Spinal cord (tissue), 9 donors: ENCODE measurements at regions not wholly inside any gene's neighbourhood (a gene's known extent, or its start where the extent isn't known, plus 50 kb on each side); places are given as distances from the start of the nearest gene placed in this dataset.

Experiments
- DNase-seq, 6 donors: peaks; one replicate each; pipeline versions ENCODE4 v3.0.0 to v3.0.0-alpha.2; 2013 to 2015; ENCODE audit warnings: low spot score in 6 of 6, low read depth in 4 of 6
- H3K27ac ChIP-seq: one replicate; pipeline ENCODE4 v1.5.1; 2013; ENCODE audit warnings: low read depth, low read length, control low read depth
- H3K27me3 ChIP-seq: one replicate; pipeline ENCODE4 v1.6.1; 2013; ENCODE audit warnings: low read length; ENCODE audit not compliant: control insufficient read depth, insufficient read depth
- H3K36me3 ChIP-seq: one replicate; pipeline ENCODE4 v1.6.1; 2013; ENCODE audit warnings: low read length; ENCODE audit not compliant: control insufficient read depth, insufficient read depth
- H3K4me1 ChIP-seq: one replicate; pipeline ENCODE4 v1.6.1; 2013; ENCODE audit warnings: low read length; ENCODE audit not compliant: control insufficient read depth, insufficient read depth
- H3K4me3 ChIP-seq: one replicate; pipeline ENCODE4 v1.5.1; 2013; ENCODE audit warnings: low read depth, low read length, control low read depth
- H3K9me3 ChIP-seq: one replicate; pipeline ENCODE4 v1.6.1; 2013; ENCODE audit warnings: low read length; ENCODE audit not compliant: control insufficient read depth, insufficient read depth
- WGBS: methylation state at CpG from one replicate; pipeline ENCODE4 v1.1.5; 2013; ENCODE audit warnings: missing lambda C conversion rate; ENCODE audit not compliant: insufficient coverage; 5-methylcytosine and 5-hydroxymethylcytosine counted together
- donor health status: healthy.

DNA sequence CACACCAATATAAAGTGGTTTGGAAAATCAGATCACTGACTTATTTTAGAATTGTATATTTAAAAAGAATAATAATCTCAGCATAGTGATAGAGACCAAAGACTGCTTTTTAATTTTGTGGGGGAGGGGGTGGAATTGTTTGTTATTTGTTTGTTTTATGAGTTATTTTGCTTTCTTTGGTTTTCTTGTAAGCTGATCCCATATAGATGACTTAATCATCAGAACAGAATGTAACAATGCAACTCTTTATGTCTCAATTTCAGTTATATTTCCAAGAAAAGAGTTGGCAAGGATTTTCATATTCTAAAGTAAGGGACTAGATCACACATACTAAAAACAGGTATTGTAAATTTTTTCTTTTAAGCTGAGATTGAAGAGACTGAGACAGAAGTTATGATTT lies 984.9 kb downstream of the TLE4 start:
- no peaks in the 10 kb centered on the region for H3K36me3 ChIP-seq
- no peak overlapping the region for H3K27ac ChIP-seq
- H3K9me3 ChIP-seq: no peaks in the 10 kb centered on the region
- H3K4me3 ChIP-seq: no peak overlapping the region
- no peaks in the 10 kb centered on the region for H3K27me3 ChIP-seq
- DNase-seq: no peak
- no peaks in the 10 kb centered on the region for H3K4me1 ChIP-seq

DNA sequence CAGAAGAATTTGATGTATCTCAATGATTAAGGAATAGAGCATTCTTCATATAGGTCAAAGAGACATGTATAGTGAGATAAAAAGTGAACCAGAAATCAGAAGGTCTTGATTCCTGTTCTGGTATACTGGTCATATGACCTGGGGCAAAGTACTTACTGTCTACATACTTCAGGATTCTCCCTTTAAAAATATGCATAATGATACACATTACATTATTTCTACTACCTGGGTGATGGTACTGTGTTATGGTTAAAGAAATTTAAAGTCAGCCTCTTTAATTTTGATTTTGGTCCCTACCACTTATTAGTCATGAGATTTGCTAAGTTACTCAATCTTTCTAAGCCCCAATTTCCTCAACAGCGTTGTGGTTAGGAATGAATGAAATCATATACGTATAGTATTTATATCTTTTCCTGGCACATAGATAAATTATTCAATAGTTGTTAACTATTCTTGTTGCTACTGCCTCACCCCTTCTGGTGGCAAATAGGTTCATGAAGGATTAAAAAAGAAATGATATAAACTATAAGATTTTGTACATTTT lies 984.1 kb downstream of the TLE4 start:
- H3K36me3 ChIP-seq: no peaks in the 10 kb centered on the region
- WGBS: no CpG with 5 or more reads among the region's 2 CpGs
- no peak overlapping the region for H3K27ac ChIP-seq
- H3K4me1 ChIP-seq: no peaks in the 10 kb centered on the region
- DNase-seq: no peak
- no peak overlapping the region for H3K4me3 ChIP-seq
- H3K9me3 ChIP-seq: no peaks in the 10 kb centered on the region
- no peaks in the 10 kb centered on the region for H3K27me3 ChIP-seq

DNA sequence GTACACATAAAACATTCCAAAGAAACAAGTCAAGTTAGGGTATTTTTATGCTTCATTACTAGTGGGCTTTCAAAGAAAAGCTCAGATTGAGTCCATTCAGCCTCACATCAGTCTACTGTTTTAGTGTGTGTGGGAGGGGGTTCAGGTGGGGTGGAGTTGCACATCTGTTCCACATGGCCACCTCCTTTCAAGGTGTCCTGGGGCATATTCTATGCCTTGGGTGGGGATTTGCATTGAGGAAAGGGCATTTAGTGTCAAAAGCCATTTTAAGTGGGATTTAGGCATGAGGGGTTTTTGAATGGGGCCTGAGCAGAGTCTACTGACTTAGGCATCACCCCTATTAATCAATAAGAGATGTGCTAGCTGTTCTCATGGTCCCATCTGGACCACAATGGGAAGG lies 983.1 kb downstream of the TLE4 start:
- H3K36me3 ChIP-seq: no peaks in the 10 kb centered on the region
- H3K27me3 ChIP-seq: no peaks in the 10 kb centered on the region
- H3K27ac ChIP-seq: no peak overlapping the region
- no peak overlapping the region for H3K4me3 ChIP-seq
- no peak for DNase-seq
- H3K9me3 ChIP-seq: no peaks in the 10 kb centered on the region
- no peaks in the 10 kb centered on the region for H3K4me1 ChIP-seq

DNA sequence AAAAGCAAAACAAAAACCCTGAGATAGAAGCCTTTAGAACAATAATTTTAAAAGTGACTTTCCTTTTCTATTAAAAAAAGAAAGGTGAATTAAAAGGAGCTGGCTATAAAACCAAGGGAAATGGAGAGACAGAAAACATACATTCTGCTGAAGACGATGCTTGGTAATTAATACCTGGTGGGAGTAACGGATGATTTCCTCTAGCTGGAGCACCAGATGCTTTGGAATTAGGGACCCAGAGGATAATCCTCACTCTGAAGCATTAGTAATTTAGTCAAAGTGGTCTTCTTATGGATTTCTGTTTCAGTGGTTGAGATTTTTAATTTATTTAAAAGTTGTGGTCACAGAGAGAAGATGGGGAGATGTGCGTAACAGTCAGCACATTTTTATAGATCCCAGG lies 982.5 kb downstream of the TLE4 start:
- Histone ChIP-seq H3K9me3 (no peaks in the 10 kb centered on the region), H3K4me3 (no peak overlapping the region), H3K27ac (no peak overlapping the region), H3K4me1 (no peaks in the 10 kb centered on the region), H3K36me3 (no peaks in the 10 kb centered on the region), H3K27me3 (no peaks in the 10 kb centered on the region)
- DNase-seq: peak in 1 of 6 donors; percentile 70
- WGBS: 52% methylated on average over 2 of the region's 3 CpGs

DNA sequence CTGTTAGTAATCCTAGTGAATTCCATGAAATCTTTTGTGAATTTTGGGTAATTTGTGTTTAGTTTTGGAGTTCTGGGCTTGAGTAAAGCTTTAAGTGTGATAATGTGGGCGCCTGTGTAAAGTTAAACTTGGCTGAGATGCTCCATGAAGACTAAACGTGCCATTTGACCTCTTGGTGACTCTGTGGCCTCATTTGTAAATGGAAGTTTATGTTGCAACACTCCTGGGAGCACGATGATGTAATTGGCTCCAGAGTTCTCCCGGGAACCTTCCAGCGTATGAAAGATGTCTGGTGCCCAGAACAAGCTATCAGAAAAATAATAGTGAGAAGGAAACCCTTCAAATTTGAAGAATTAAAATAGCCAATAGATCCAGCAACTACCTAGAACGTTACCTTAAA lies 981.2 kb downstream of the TLE4 start:
- DNase-seq: no peak
- WGBS: 53% methylated on average over 3 of the region's 6 CpGs
- Histone ChIP-seq H3K4me1 (no peaks in the 10 kb centered on the region), H3K27ac (no peak overlapping the region), H3K4me3 (no peak overlapping the region), H3K9me3 (no peaks in the 10 kb centered on the region), H3K27me3 (no peaks in the 10 kb centered on the region), H3K36me3 (no peaks in the 10 kb centered on the region)

DNA sequence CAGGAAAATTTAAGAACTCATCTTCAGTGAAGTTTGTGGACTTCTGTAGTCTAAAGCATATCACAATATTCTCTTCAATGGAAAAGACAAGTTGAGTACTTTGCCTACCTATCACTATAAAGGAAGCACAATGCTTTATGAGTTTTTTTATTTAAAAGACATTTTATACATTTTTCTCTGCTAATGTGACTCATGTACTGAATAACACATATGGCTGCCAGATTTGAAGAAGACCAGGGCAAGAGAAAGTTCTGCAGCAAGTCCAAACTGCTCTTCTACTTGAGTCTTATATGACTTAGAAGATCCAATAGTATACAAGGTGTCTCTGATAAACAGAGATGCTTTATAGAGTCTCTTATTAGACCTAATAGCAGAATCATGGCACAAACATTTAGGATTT lies 978.4 kb downstream of the TLE4 start:
- DNase-seq: no peak
- Histone ChIP-seq H3K27me3 (no peaks in the 10 kb centered on the region), H3K9me3 (no peaks in the 10 kb centered on the region), H3K27ac (no peak overlapping the region), H3K4me3 (no peak overlapping the region), H3K4me1 (no peaks in the 10 kb centered on the region), H3K36me3 (no peaks in the 10 kb centered on the region)

DNA sequence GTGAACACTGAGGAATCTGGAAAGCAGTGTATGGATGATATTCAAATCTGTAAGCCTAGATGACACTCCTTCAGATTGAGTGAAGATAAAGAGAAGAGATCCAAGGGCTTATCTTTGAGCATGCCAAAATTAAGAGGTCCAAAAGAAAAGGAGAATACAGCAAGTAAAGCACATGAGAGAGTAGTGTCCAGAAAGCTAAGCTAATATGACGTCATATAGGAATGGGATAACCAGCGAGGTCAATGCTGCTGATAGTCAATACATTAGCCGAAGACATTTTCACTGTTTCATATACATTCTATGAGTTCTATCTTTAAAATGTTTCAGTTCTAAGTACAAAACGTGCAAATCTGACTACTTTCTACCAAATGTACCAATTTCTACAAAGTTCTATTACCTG lies 975.8 kb downstream of the TLE4 start:
- WGBS: 100% methylated on average over 1 of the region's 4 CpGs
- no peak overlapping the region for H3K4me3 ChIP-seq
- no peaks in the 10 kb centered on the region for H3K9me3 ChIP-seq
- H3K4me1 ChIP-seq: no peaks in the 10 kb centered on the region
- no peak for DNase-seq
- no peak overlapping the region for H3K27ac ChIP-seq
- H3K36me3 ChIP-seq: no peaks in the 10 kb centered on the region
- H3K27me3 ChIP-seq: no peaks in the 10 kb centered on the region

DNA sequence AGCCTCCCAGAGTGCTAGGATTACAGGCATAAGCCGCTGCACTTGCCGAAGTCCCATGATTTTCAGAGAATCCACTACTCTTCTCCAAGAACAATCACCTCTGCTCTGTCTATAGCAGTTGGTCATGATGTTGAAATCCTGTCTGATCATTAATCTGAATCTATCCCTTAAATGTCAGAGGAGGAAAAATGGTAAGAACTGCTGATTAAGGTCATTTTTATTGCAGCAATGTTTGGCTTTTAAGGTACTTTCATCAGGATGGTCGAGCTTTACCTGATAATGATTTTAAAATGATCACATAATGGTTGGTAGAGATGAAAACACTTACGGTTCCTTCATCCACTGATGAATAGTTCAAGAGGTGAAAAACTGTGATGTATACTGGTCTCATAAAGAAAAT lies 968.6 kb downstream of the TLE4 start:
- Histone ChIP-seq H3K9me3 (no peaks in the 10 kb centered on the region), H3K36me3 (no peaks in the 10 kb centered on the region), H3K4me3 (no peak overlapping the region), H3K4me1 (no peaks in the 10 kb centered on the region), H3K27ac (no peak overlapping the region), H3K27me3 (no peaks in the 10 kb centered on the region)
- no peak for DNase-seq
- no CpG with 5 or more reads among the region's 4 CpGs for WGBS

DNA sequence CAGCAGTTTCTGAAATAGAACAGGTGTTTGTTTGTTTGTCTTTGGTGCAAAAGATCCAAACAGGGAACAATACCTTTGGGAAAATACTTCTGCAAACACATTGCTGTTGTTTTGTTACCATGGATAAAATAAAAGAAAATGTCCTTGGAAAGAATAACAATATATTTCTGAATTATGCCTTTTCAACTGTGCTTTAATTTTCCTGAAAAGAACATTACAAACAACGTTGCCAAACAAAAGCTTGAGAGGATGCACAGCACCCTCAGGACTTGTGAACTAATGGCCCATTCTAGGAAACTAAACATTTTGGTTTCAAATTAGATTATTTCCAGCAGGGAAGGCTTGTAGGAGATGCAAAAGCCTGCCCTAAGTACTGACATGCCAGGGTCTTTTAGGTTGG lies 967.2 kb downstream of the TLE4 start:
- 0% methylated on average over 1 of the region's 1 CpG for WGBS
- DNase-seq: peak in 1 of 6 donors; percentile 17
- H3K4me3 ChIP-seq: no peak overlapping the region
- H3K27ac ChIP-seq: no peak overlapping the region
- H3K27me3 ChIP-seq: no peaks in the 10 kb centered on the region
- no peaks in the 10 kb centered on the region for H3K36me3 ChIP-seq
- H3K4me1 ChIP-seq: no peaks in the 10 kb centered on the region
- H3K9me3 ChIP-seq: no peaks in the 10 kb centered on the region

DNA sequence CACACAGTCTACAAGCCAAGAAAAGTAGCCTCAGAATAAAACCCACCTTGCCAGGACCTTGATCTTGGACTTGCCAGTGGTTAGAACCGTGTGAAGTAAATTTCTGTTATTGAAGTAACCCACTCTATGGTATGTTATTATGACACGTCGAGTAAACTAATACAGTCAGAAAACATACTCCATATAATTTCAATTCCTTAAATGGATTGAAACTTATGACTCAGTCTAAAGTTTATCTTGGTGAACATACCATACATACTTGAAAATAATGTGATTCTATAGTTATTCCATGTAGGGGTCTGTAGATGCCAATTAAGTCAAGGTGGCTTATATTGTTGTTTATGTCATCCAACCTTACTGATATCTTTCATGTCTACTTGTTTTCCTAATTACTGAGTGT lies 950.7 kb downstream of the TLE4 start:
- no peaks in the 10 kb centered on the region for H3K4me1 ChIP-seq
- no peaks in the 10 kb centered on the region for H3K27me3 ChIP-seq
- no peak overlapping the region for H3K27ac ChIP-seq
- no CpG with 5 or more reads among the region's 3 CpGs for WGBS
- H3K36me3 ChIP-seq: no peaks in the 10 kb centered on the region
- no peak overlapping the region for H3K4me3 ChIP-seq
- no peak for DNase-seq
- no peaks in the 10 kb centered on the region for H3K9me3 ChIP-seq
